ENCODE measurements at regions not wholly inside any gene's neighbourhood (a gene's known extent, or its start where the extent isn't known, plus 50 kb on each side); places are given as distances from the start of the nearest gene placed in this dataset.
A peak's percentile ranks its signal among the peaks of the same experiment; 100 is the strongest.

GRCh38 chr4:38605753-38606586 is 58.0 kb upstream of the KLF3 start:
- Histone ChIP-seq H3K4me3 (ENCODE audit: low read length) (no peak overlapping the region), H3K36me3 (replicated peaks; ENCODE audit: low read depth, low read length) (no peaks in the 10 kb centered on the region), H3K9ac (ENCODE audit: low read length) (no peak overlapping the region), H4K20me1 (ENCODE audit: insufficient read depth, low read length) (no peaks in the 10 kb centered on the region), H3K79me2 (ENCODE audit: low read length) (no peaks in the 10 kb centered on the region), H3K27me3 (ENCODE audit: low read depth, low read length) (peaks cover 2% of the 10 kb centered on the region; the same call in 1 of the 2 replicates), H3K27ac (ENCODE audit: low read length) (no peak overlapping the region), H2AFZ (ENCODE audit: low read depth, low read length) (no peak overlapping the region), H3K9me3 (ENCODE audit: insufficient read depth, low read length) (no peaks in the 10 kb centered on the region), H3K4me2 (ENCODE audit: low read length) (no peak overlapping the region), H3K4me1 (ENCODE audit: low read length) (no peaks in the 10 kb centered on the region)
- no peak for TF ChIP-seq EZH2phosphoT487 (IDR thresholded peaks at IDR 0.05; ENCODE audit: low read depth)
- no peak for TF ChIP-seq CTCF (IDR thresholded peaks at IDR 0.05; ENCODE audit: low read depth, low read length)

- Histone ChIP-seq H2AFZ (ENCODE audit: low read depth, low read length) (no peak overlapping the region), H3K4me3 (ENCODE audit: low read length) (no peak overlapping the region), H3K36me3 (replicated peaks; ENCODE audit: low read depth, low read length) (no peaks in the 10 kb centered on the region), H4K20me1 (ENCODE audit: insufficient read depth, low read length) (no peaks in the 10 kb centered on the region), H3K4me1 (ENCODE audit: low read length) (no peaks in the 10 kb centered on the region), H3K9ac (ENCODE audit: low read length) (no peak overlapping the region), H3K27ac (ENCODE audit: low read length) (no peak overlapping the region), H3K27me3 (ENCODE audit: low read depth, low read length) (no peaks in the 10 kb centered on the region), H3K79me2 (ENCODE audit: low read length) (no peaks in the 10 kb centered on the region), H3K4me2 (ENCODE audit: low read length) (no peak overlapping the region), H3K9me3 (ENCODE audit: insufficient read depth, low read length) (no peaks in the 10 kb centered on the region)
- no peak for TF ChIP-seq CTCF (IDR thresholded peaks at IDR 0.05; ENCODE audit: low read depth, low read length)
- TF ChIP-seq EZH2phosphoT487 (IDR thresholded peaks at IDR 0.05; ENCODE audit: low read depth) = no peak
These were observed 57.5 kb upstream of the KLF3 start for GRCh38 chr4:38606587-38606905.

GRCh38 chr4:38609614-38610013 is 54.4 kb upstream of the KLF3 start:
- TF ChIP-seq EZH2phosphoT487 (IDR thresholded peaks at IDR 0.05; ENCODE audit: low read depth) = no peak
- no peak for TF ChIP-seq CTCF (IDR thresholded peaks at IDR 0.05; ENCODE audit: low read depth, low read length)
- no peaks in the 10 kb centered on the region for H3K4me1 ChIP-seq (ENCODE audit: low read length)
- no peaks in the 10 kb centered on the region for H3K36me3 ChIP-seq (replicated peaks; ENCODE audit: low read depth, low read length)
- no peak overlapping the region for H3K4me2 ChIP-seq (ENCODE audit: low read length)
- H4K20me1 ChIP-seq (ENCODE audit: insufficient read depth, low read length) = no peaks in the 10 kb centered on the region
- H3K79me2 ChIP-seq (ENCODE audit: low read length) = no peaks in the 10 kb centered on the region
- no peak overlapping the region for H3K4me3 ChIP-seq (ENCODE audit: low read length)
- H3K27me3 ChIP-seq (ENCODE audit: low read depth, low read length) = no peaks in the 10 kb centered on the region; the same call in 1 of the 2 replicates
- 0 out of 2 replicates have a peak overlapping the region, but pooled peaks have one; percentile 54 for H2AFZ ChIP-seq (ENCODE audit: low read depth, low read length)
- H3K9ac ChIP-seq (ENCODE audit: low read length) = no peak overlapping the region
- H3K9me3 ChIP-seq (ENCODE audit: insufficient read depth, low read length) = no peaks in the 10 kb centered on the region
- H3K27ac ChIP-seq (ENCODE audit: low read length) = no peak overlapping the region

GRCh38 chr4:38610521-38610920 is 53.5 kb upstream of the KLF3 start:
- no peak for TF ChIP-seq EZH2phosphoT487 (IDR thresholded peaks at IDR 0.05; ENCODE audit: low read depth)
- no peak for TF ChIP-seq CTCF (IDR thresholded peaks at IDR 0.05; ENCODE audit: low read depth, low read length)
- Histone ChIP-seq H3K27me3 (ENCODE audit: low read depth, low read length) (no peaks in the 10 kb centered on the region; the same call in 1 of the 2 replicates), H3K9ac (ENCODE audit: low read length) (no peak overlapping the region), H3K4me3 (ENCODE audit: low read length) (no peak overlapping the region), H3K4me2 (ENCODE audit: low read length) (no peak overlapping the region), H3K36me3 (replicated peaks; ENCODE audit: low read depth, low read length) (no peaks in the 10 kb centered on the region), H3K9me3 (ENCODE audit: insufficient read depth, low read length) (no peaks in the 10 kb centered on the region), H3K4me1 (ENCODE audit: low read length) (no peaks in the 10 kb centered on the region), H4K20me1 (ENCODE audit: insufficient read depth, low read length) (no peaks in the 10 kb centered on the region), H3K27ac (ENCODE audit: low read length) (no peak overlapping the region), H3K79me2 (ENCODE audit: low read length) (no peaks in the 10 kb centered on the region), H2AFZ (ENCODE audit: low read depth, low read length) (no peak overlapping the region)
